ENCODE measurements at regions not wholly inside any gene's neighbourhood (a gene's known extent, or its start where the extent isn't known, plus 50 kb on each side); places are given as distances from the start of the nearest gene placed in this dataset.

DNA sequence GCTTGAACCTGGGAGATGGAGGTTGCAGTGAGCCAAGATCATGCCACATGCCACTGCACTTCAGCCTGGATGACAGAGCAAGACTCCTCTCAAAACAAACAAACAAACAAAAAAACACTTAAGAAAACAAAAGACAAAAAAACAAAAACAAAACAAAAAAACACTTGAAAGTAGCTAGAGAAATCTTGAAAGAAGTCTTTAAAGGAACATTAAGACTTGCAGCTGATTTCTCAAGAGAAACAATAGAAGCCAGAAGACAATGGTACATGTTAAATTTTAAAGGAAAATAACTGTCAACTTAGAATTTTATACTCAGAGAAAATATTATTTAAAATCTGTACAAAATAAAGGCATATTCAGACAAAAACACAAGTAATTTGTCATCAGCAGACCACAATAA, 71.3 kb downstream of the HLX start:
- TF ChIP-seq CTCF (IDR thresholded peaks at IDR 0.05; ENCODE audit: insufficient read depth, low read depth, low read length), result no peak
- TF ChIP-seq EZH2 (IDR thresholded peaks at IDR 0.05; ENCODE audit: insufficient read depth, low read length), result no peak

All from astrocyte (in vitro differentiated cells and primary cell).